ENCODE measurements at regions not wholly inside any gene's neighbourhood (a gene's known extent, or its start where the extent isn't known, plus 50 kb on each side); places are given as distances from the start of the nearest gene placed in this dataset.

- no peaks in the 10 kb centered on the region for H3K36me3 ChIP-seq (ENCODE audit: control insufficient read depth in 4 of 4, insufficient read depth in 3 of 4, low read depth in 1 of 4, low read length in 3 of 4)
- H3K4me1 ChIP-seq (ENCODE audit: control insufficient read depth in 4 of 4, insufficient read depth in 4 of 4, low read length in 3 of 4) = peaks cover 0 to 3% (median 0%) of the 10 kb centered on the region in 4 donors
- no peak overlapping the region for H3K27ac ChIP-seq (ENCODE audit: low read depth in 1 of 2, low read length in 2 of 2)
- no peaks in the 10 kb centered on the region for H3K9me3 ChIP-seq (ENCODE audit: control insufficient read depth in 4 of 4, low read length in 3 of 4)
- WGBS = 100% methylated on average over 1 of the region's 1 CpG
- no peak overlapping the region for H3K9ac ChIP-seq (ENCODE audit: low read depth in 1 of 2, low read length in 2 of 2)
- DNase-seq (ENCODE audit: low spot score) = no peak
- no peak overlapping the region for H3K4me3 ChIP-seq (ENCODE audit: low read depth in 1 of 3, low read length in 3 of 3)
- no peaks in the 10 kb centered on the region for H3K27me3 ChIP-seq (ENCODE audit: control insufficient read depth in 4 of 4, insufficient read depth in 4 of 4, low read length in 3 of 4)
- TF ChIP-seq ZBTB33 (IDR thresholded peaks at IDR 0.05) (no peak), REST (IDR thresholded peaks at IDR 0.05) (no peak), RXRA (IDR thresholded peaks at IDR 0.05) (no peak), GABPA (IDR thresholded peaks at IDR 0.05 in 1 of 2, conservative IDR thresholded peaks at IDR 0.05 in 1 of 2) (no peak), CTCF (IDR thresholded peaks at IDR 0.05; ENCODE audit: low read depth, low read length, missing input control) (no peak)
Measured at GRCh38 chr18:22278798-22279197, 109.4 kb downstream of the GATA6 start.

- DNase-seq (ENCODE audit: low spot score) = no peak
- Histone ChIP-seq H3K9ac (ENCODE audit: low read depth in 1 of 2, low read length in 2 of 2) (no peak overlapping the region), H3K36me3 (ENCODE audit: control insufficient read depth in 4 of 4, insufficient read depth in 3 of 4, low read depth in 1 of 4, low read length in 3 of 4) (no peaks in the 10 kb centered on the region), H3K4me3 (ENCODE audit: low read depth in 1 of 3, low read length in 3 of 3) (no peak overlapping the region), H3K4me1 (ENCODE audit: control insufficient read depth in 4 of 4, insufficient read depth in 4 of 4, low read length in 3 of 4) (peaks cover 0 to 3% (median 0%) of the 10 kb centered on the region in 4 donors), H3K27ac (ENCODE audit: low read depth in 1 of 2, low read length in 2 of 2) (no peak overlapping the region), H3K9me3 (ENCODE audit: control insufficient read depth in 4 of 4, low read length in 3 of 4) (no peaks in the 10 kb centered on the region), H3K27me3 (ENCODE audit: control insufficient read depth in 4 of 4, insufficient read depth in 4 of 4, low read length in 3 of 4) (no peaks in the 10 kb centered on the region)
- TF ChIP-seq JUND (IDR thresholded peaks at IDR 0.05) (no peak), TAF1 (conservative IDR thresholded peaks at IDR 0.05) (no peak), EGR1 (IDR thresholded peaks at IDR 0.05; ENCODE audit: low read depth in 2 of 2) (no peak), RAD21 (IDR thresholded peaks at IDR 0.05) (no peak), ZBTB33 (IDR thresholded peaks at IDR 0.05) (no peak), HNF4G (IDR thresholded peaks at IDR 0.05) (no peak), FOXA1 (IDR thresholded peaks at IDR 0.05) (no peak), CTCF (IDR thresholded peaks at IDR 0.05; ENCODE audit: low read depth, low read length, missing input control) (no peak), NR2F2 (IDR thresholded peaks at IDR 0.05) (no peak), RXRA (IDR thresholded peaks at IDR 0.05) (no peak), ATF3 (IDR thresholded peaks at IDR 0.05) (no peak), HNF4A (conservative IDR thresholded peaks at IDR 0.05) (no peak), MAX (IDR thresholded peaks at IDR 0.05) (no peak), SP1 (IDR thresholded peaks at IDR 0.05) (no peak), GABPA (IDR thresholded peaks at IDR 0.05 in 1 of 2, conservative IDR thresholded peaks at IDR 0.05 in 1 of 2) (no peak)
- WGBS = 97% methylated on average over 12 of the region's 12 CpGs
Measured at GRCh38 chr18:22277758-22278157, 108.4 kb downstream of the GATA6 start.

Data from liver (tissue), 8 donors.